MM.1S (cell line): ENCODE measurements at regions not wholly inside any gene's neighbourhood (a gene's known extent, or its start where the extent isn't known, plus 50 kb on each side); places are given as distances from the start of the nearest gene placed in this dataset.
A peak's percentile ranks its signal among the peaks of the same experiment; 100 is the strongest.

Source experiments
- DNase-seq: peaks from one replicate; pipeline ENCODE4 v3.0.0-alpha.2; 2015
- H2AFZ ChIP-seq: fragments of 300-600 bp; sonication (generic); 2 replicates; pipeline ENCODE4 v1.6.0; 2016; ENCODE audit warnings: antibody characterized with exemption, low read length
- H3F3A ChIP-seq: fragments of 300-600 bp; sonication (generic); 2 replicates; pipeline ENCODE4 v1.6.1; 2016; ENCODE audit warnings: mild to moderate bottlenecking, antibody characterized with exemption, low read length, moderate library complexity, mixed read lengths; ENCODE audit not compliant: insufficient read depth
- H3K27ac ChIP-seq: fragments of 300-600 bp; sonication (generic); 2 replicates; pipeline ENCODE4 v1.5.1; 2016; ENCODE audit warnings: mild to moderate bottlenecking, low read length
- H3K27me3 ChIP-seq: fragments of 300-600 bp; sonication (generic); replicated peaks from 2 replicates; pipeline ENCODE4 v1.6.0; 2016; ENCODE audit warnings: low read length; ENCODE audit not compliant: insufficient read depth
- H3K36me3 ChIP-seq: fragments of 300-600 bp; sonication (generic); replicated peaks from 2 replicates; pipeline ENCODE4 v1.6.1; 2016; ENCODE audit warnings: mild to moderate bottlenecking, low read length, mixed read lengths; ENCODE audit not compliant: insufficient read depth
- H3K4me1 ChIP-seq: fragments of 300-600 bp; sonication (generic); 2 replicates; pipeline ENCODE4 v1.6.1; 2016; ENCODE audit warnings: low read length, mixed read lengths
- H3K4me2 ChIP-seq: fragments of 300-600 bp; sonication (generic); 2 replicates; pipeline ENCODE4 v1.6.0; 2016; ENCODE audit warnings: low read depth, low read length
- H3K4me3 ChIP-seq: fragments of 300-600 bp; sonication (generic); 2 replicates; pipeline ENCODE4 v1.5.1; 2016; ENCODE audit warnings: low read length, mixed read lengths
- H3K79me2 ChIP-seq: fragments of 300-600 bp; sonication (generic); 2 replicates; pipeline ENCODE4 v1.6.1; 2016; ENCODE audit warnings: mixed run types, low read length, mixed read lengths
- H3K9ac ChIP-seq: fragments of 300-600 bp; sonication (generic); 2 replicates; pipeline ENCODE4 v1.6.1; 2016; ENCODE audit warnings: low read length, mixed read lengths
- H3K9me2 ChIP-seq: fragments of 300-600 bp; sonication (generic); replicated peaks from 2 replicates; pipeline ENCODE4 v1.6.1; 2016; ENCODE audit warnings: mild to moderate bottlenecking, low read length, mixed read lengths; ENCODE audit not compliant: insufficient read depth
- H3K9me3 ChIP-seq: fragments of 300-600 bp; sonication (generic); replicated peaks from 2 replicates; pipeline ENCODE4 v1.6.1; 2016; ENCODE audit warnings: mild to moderate bottlenecking, low read length, mixed read lengths; ENCODE audit not compliant: insufficient read depth
- H4K20me1 ChIP-seq: fragments of 300-600 bp; sonication (generic); 2 replicates; pipeline ENCODE4 v1.6.1; 2016; ENCODE audit warnings: mild to moderate bottlenecking, low read length, moderate library complexity, mixed read lengths; ENCODE audit not compliant: insufficient read depth
- CTCF ChIP-seq: fragments of 300-600 bp; sonication (generic); IDR thresholded peaks from 2 replicates; pipeline ENCODE4 v1.5.1; 2016; ENCODE audit warnings: antibody characterized with exemption, low read length, mixed read lengths
- EZH2 ChIP-seq: fragments of 300-600 bp; sonication (generic); optimal IDR thresholded peaks from 2 replicates; pipeline ENCODE3; 2017; ENCODE audit warnings: low read depth, mild to moderate bottlenecking, antibody characterized with exemption, low read length, mixed read lengths
- EZH2phosphoT487 ChIP-seq: fragments of 300-600 bp; sonication (generic); IDR thresholded peaks from 2 replicates; pipeline ENCODE4 v1.6.1; 2018; ENCODE audit warnings: antibody characterized with exemption, low read length

DNA sequence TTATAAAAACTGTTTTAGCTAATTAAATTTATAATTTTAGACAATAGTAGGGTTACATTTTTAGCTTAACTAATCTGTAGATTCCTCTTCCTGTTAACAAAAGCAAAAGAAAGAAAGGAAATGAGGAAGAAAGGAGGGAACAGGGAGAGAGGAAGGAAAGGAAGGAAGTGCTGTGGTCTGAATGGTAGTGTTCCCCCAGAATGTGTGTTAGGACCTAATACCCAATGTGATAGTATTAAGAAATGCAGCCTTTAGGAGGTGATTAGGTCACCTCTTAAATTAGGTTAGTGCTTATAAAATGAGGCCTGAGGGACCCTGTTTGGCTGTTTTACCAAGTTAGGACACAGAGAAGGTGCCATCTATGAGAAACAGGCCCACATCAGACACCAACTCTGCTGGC lies 136.9 kb upstream of the SAMSN1 start:
- Histone ChIP-seq H2AFZ (no peak overlapping the region), H3K27ac (no peak overlapping the region), H3K4me2 (no peak overlapping the region), H3K9ac (no peak overlapping the region), H3K79me2 (no peaks in the 10 kb centered on the region), H3K4me1 (peaks cover 41% of the 10 kb centered on the region), H3K9me3 (no peaks in the 10 kb centered on the region), H3K9me2 (no peaks in the 10 kb centered on the region), H3K27me3 (no peaks in the 10 kb centered on the region), H3F3A (peaks cover 18% of the 10 kb centered on the region), H3K36me3 (no peaks in the 10 kb centered on the region), H4K20me1 (no peaks in the 10 kb centered on the region), H3K4me3 (no peak overlapping the region)
- TF ChIP-seq EZH2phosphoT487 (no peak), EZH2 (no peak), CTCF (no peak)
- no peak for DNase-seq

- Histone ChIP-seq H3K9me3 (no peaks in the 10 kb centered on the region), H3K4me2 (no peak overlapping the region), H3K9me2 (no peaks in the 10 kb centered on the region), H3K4me1 (peaks cover 38% of the 10 kb centered on the region), H3K79me2 (no peaks in the 10 kb centered on the region), H3K27me3 (no peaks in the 10 kb centered on the region), H2AFZ (no peak overlapping the region), H4K20me1 (no peaks in the 10 kb centered on the region), H3K27ac (no peak overlapping the region), H3K4me3 (no peak overlapping the region), H3F3A (peaks cover 28% of the 10 kb centered on the region), H3K36me3 (no peaks in the 10 kb centered on the region), H3K9ac (no peak overlapping the region)
- no peak for TF ChIP-seq CTCF
- TF ChIP-seq EZH2: no peak
- TF ChIP-seq EZH2phosphoT487: no peak
- DNase-seq: no peak
These were observed 133.0 kb upstream of the SAMSN1 start for GRCh38 chr21:14678973-14679574.

- Histone ChIP-seq H3K4me2 (0 out of 2 replicates have a peak overlapping the region, but pooled peaks have one; percentile 69), H3F3A (peaks cover 28% of the 10 kb centered on the region), H4K20me1 (no peaks in the 10 kb centered on the region), H3K9ac (no peak overlapping the region), H3K27ac (peak overlapping the region; percentile 91; the same call in 1 of the 2 replicates), H3K36me3 (no peaks in the 10 kb centered on the region), H3K4me1 (peaks cover 32% of the 10 kb centered on the region), H3K27me3 (no peaks in the 10 kb centered on the region), H3K79me2 (no peaks in the 10 kb centered on the region), H3K9me2 (no peaks in the 10 kb centered on the region), H3K4me3 (no peak overlapping the region), H3K9me3 (no peaks in the 10 kb centered on the region), H2AFZ (peak overlapping the region; percentile 32; the same call in 1 of the 2 replicates)
- TF ChIP-seq EZH2phosphoT487 (no peak), EZH2 (no peak), CTCF (no peak)
- DNase-seq: no peak
These were observed 131.6 kb upstream of the SAMSN1 start for GRCh38 chr21:14677639-14678179.
